IMR-90 (cell line): ENCODE measurements at regions not wholly inside any gene's neighbourhood (a gene's known extent, or its start where the extent isn't known, plus 50 kb on each side); places are given as distances from the start of the nearest gene placed in this dataset.

Experiments used
- ATAC-seq: fragments of 200-7000 bp; cut with Tn5 transposase; 2 replicates; pipeline ENCODE4 v1.9.1; 2020; ENCODE audit warnings: low read depth, mild to moderate bottlenecking, moderate library complexity
- BruUV-seq: library from RNA; stranded (reverse); fragments of 400-500 nt; replicated peaks from 2 replicates; lab custom pipeline; 2021; lab: Mats Ljungman, UMichigan
- CTCF ChIA-PET: fragments of 300-600 bp; formaldehyde crosslinking; extraction: SDS; loops from one replicate; lab custom pipeline; 2021; ENCODE audit warnings: antibody characterized with exemption; lab: Yijun Ruan, JAX
- POLR2A ChIA-PET: fragments of 300-600 bp; sonication (Branson Sonifier 250); formaldehyde crosslinking; loops from one replicate; lab custom pipeline; 2022; ENCODE audit warnings: antibody characterized with exemption; ENCODE audit not compliant: unreplicated experiment; lab: Charles Lee
- DNase-seq: peaks from one replicate; pipeline ENCODE4 v3.0.0; 2013
- H2AFZ ChIP-seq: replicated peaks from 2 replicates; pipeline ENCODE3; 2013; ENCODE audit warnings: low read length, mild to moderate bottlenecking; ENCODE audit not compliant: poor library complexity
- H2AK5ac ChIP-seq: 2 replicates; pipeline ENCODE4 v1.6.1; 2013; ENCODE audit warnings: low read depth, low read length, inconsistent platforms
- H2AK9ac ChIP-seq: replicated peaks from 2 replicates; pipeline ENCODE3; 2013; ENCODE audit warnings: mild to moderate bottlenecking, low read depth, low read length, moderate library complexity; ENCODE audit not compliant: poor library complexity
- H2BK120ac ChIP-seq: 2 replicates; pipeline ENCODE4 v1.6.1; 2013; ENCODE audit warnings: low read depth, low read length, inconsistent platforms
- H2BK15ac ChIP-seq: 3 replicates; pipeline ENCODE4 v1.6.1; 2013; ENCODE audit warnings: low read depth, low read length, inconsistent platforms
- H2BK20ac ChIP-seq: 2 replicates; pipeline ENCODE4 v1.6.1; 2013; ENCODE audit warnings: low read depth, mild to moderate bottlenecking, inconsistent platforms, low read length, moderate library complexity
- H2BK5ac ChIP-seq: 2 replicates; pipeline ENCODE4 v1.6.1; 2013; ENCODE audit warnings: mild to moderate bottlenecking, low read depth, low read length, inconsistent platforms; ENCODE audit not compliant: poor library complexity, severe bottlenecking
- H3K14ac ChIP-seq: replicated peaks from 2 replicates; pipeline ENCODE4 v1.6.1; 2013; ENCODE audit warnings: low read depth, low read length, inconsistent platforms
- H3K18ac ChIP-seq: 2 replicates; pipeline ENCODE4 v1.6.1; 2013; ENCODE audit warnings: low read depth, low read length, control low read depth
- H3K23ac ChIP-seq: 2 replicates; pipeline ENCODE4 v1.6.1; 2013; ENCODE audit warnings: low read depth, low read length, inconsistent platforms
- H3K27ac ChIP-seq: 2 replicates; pipeline ENCODE4 v1.5.1; 2013; ENCODE audit warnings: mild to moderate bottlenecking, control low read depth, low read length; ENCODE audit not compliant: insufficient read depth
- H3K27me3 ChIP-seq: 2 replicates; pipeline ENCODE4 v1.6.1; 2013; ENCODE audit warnings: low read length; ENCODE audit not compliant: control insufficient read depth, insufficient read depth
- H3K36me3 ChIP-seq: 2 replicates; pipeline ENCODE4 v1.6.1; 2013; ENCODE audit warnings: low read length, mixed read lengths; ENCODE audit not compliant: control insufficient read depth, insufficient read depth
- H3K4ac ChIP-seq: 2 replicates; pipeline ENCODE4 v1.6.1; 2013; ENCODE audit warnings: low read depth, low read length, inconsistent platforms
- H3K4me1 ChIP-seq: 2 replicates; pipeline ENCODE4 v1.6.1; 2013; ENCODE audit warnings: low read length, mixed read lengths; ENCODE audit not compliant: control insufficient read depth, insufficient read depth
- H3K4me2 ChIP-seq: 2 replicates; pipeline ENCODE4 v1.6.1; 2013; ENCODE audit warnings: low read depth, mild to moderate bottlenecking, control low read depth, low read length, moderate library complexity
- H3K4me3 ChIP-seq: 2 replicates; pipeline ENCODE4 v1.5.1; 2013; ENCODE audit warnings: low read depth, mild to moderate bottlenecking, control low read depth, low read length, moderate library complexity; ENCODE audit not compliant: insufficient read depth
- H3K56ac ChIP-seq: 2 replicates; pipeline ENCODE4 v1.6.1; 2013; ENCODE audit warnings: low read length, inconsistent platforms; ENCODE audit not compliant: insufficient read depth; ENCODE audit errors: extremely low read depth
- H3K79me1 ChIP-seq, 2 experiments: 2 replicates each; pipeline ENCODE4 v1.6.1; 2013; ENCODE audit warnings: low read length in 2 of 2, inconsistent platforms in 1 of 2, low read depth in 1 of 2
- H3K9ac ChIP-seq: 2 replicates; pipeline ENCODE4 v1.6.1; 2013; ENCODE audit warnings: low read depth, low read length, control low read depth
- H3K9me1 ChIP-seq: 2 replicates; pipeline ENCODE4 v1.6.1; 2013; ENCODE audit warnings: low read length, inconsistent platforms; ENCODE audit not compliant: insufficient read depth
- H3K9me3 ChIP-seq: 2 replicates; pipeline ENCODE4 v1.6.1; 2013; ENCODE audit warnings: low read length; ENCODE audit not compliant: control insufficient read depth, insufficient read depth
- H4K20me1 ChIP-seq: 2 replicates; pipeline ENCODE4 v1.6.1; 2013; ENCODE audit warnings: low read length, inconsistent platforms; ENCODE audit not compliant: insufficient read depth
- H4K5ac ChIP-seq: 2 replicates; pipeline ENCODE4 v1.6.1; 2013; ENCODE audit warnings: mild to moderate bottlenecking, low read depth, low read length, control low read depth
- H4K8ac ChIP-seq, 2 experiments: 2 replicates each; pipeline ENCODE4 v1.6.1; 2013; ENCODE audit warnings: low read depth in 2 of 2, low read length in 2 of 2, control low read depth in 1 of 2, inconsistent platforms in 1 of 2
- H4K91ac ChIP-seq: 2 replicates; pipeline ENCODE4 v1.6.1; 2013; ENCODE audit warnings: low read depth, low read length, inconsistent platforms; ENCODE audit not compliant: insufficient read depth
- BHLHE40 ChIP-seq: fragments of 150-350 bp; IDR thresholded peaks from 2 replicates; pipeline ENCODE4 v1.6.1; 2016; ENCODE audit warnings: mild to moderate bottlenecking, low read depth, low read length
- CTCF ChIP-seq: conservative IDR thresholded peaks from 2 replicates; pipeline ENCODE4 v1.5.1; 2012; ENCODE audit warnings: mild to moderate bottlenecking, low read depth, low read length, improper control_type of control experiment
- ELK1 ChIP-seq: fragments of 150-350 bp; IDR thresholded peaks from 2 replicates; pipeline ENCODE4 v1.6.1; 2016; ENCODE audit warnings: low read depth, mild to moderate bottlenecking, low read length, moderate library complexity, borderline replicate concordance
- MAFK ChIP-seq: IDR thresholded peaks from 2 replicates; pipeline ENCODE4 v1.6.1; 2012; ENCODE audit warnings: low read depth, low read length, improper control_type of control experiment
- MXI1 ChIP-seq: IDR thresholded peaks from 2 replicates; pipeline ENCODE4 v1.6.1; 2012; ENCODE audit warnings: low read depth, mild to moderate bottlenecking, low read length, moderate library complexity, borderline replicate concordance
- NFE2L2 ChIP-seq: fragments of 150-350 bp; IDR thresholded peaks from 2 replicates; pipeline ENCODE4 v1.6.1; 2016; ENCODE audit warnings: low read depth, mild to moderate bottlenecking, low read length
- RAD21 ChIP-seq: IDR thresholded peaks from 2 replicates; pipeline ENCODE4 v1.6.1; 2012; ENCODE audit warnings: low read length, improper control_type of control experiment
- RCOR1 ChIP-seq: IDR thresholded peaks from 2 replicates; pipeline ENCODE4 v1.6.1; 2012; ENCODE audit warnings: mild to moderate bottlenecking, low read length, improper control_type of control experiment; ENCODE audit not compliant: insufficient replicate concordance
- RFX5 ChIP-seq: IDR thresholded peaks from 2 replicates; pipeline ENCODE4 v1.8.0; 2012; ENCODE audit warnings: low read depth, mild to moderate bottlenecking, low read length, moderate library complexity
- SMC3 ChIP-seq: fragments of 150-350 bp; IDR thresholded peaks from 2 replicates; pipeline ENCODE4 v1.6.1; 2016; ENCODE audit warnings: low read depth, mild to moderate bottlenecking, antibody characterized with exemption, low read length, moderate library complexity
- USF2 ChIP-seq: fragments of 150-350 bp; IDR thresholded peaks from 2 replicates; pipeline ENCODE4 v1.6.1; 2017; ENCODE audit warnings: mild to moderate bottlenecking, antibody characterized with exemption, low read length, low read depth
- WGBS, 2 experiments: methylation state at CpG; one replicate each; pipeline versions ENCODE4 v1.1.5 to v1.1.7; 2013; ENCODE audit warnings: missing lambda C conversion rate in 2 of 2; ENCODE audit not compliant: insufficient read length in 1 of 2; ENCODE audit errors: extremely low coverage in 2 of 2; 5-methylcytosine and 5-hydroxymethylcytosine counted together
- dilution Hi-C: fragments of 300-500 bp; cut with HindIII; formaldehyde crosslinking; loops from one replicate; pipeline ENCODE4 v1.14.3; 2018; ENCODE audit warnings: low sequenced_read_pairs; ENCODE audit not compliant: unreplicated experiment
- in situ Hi-C: fragments of 300-500 bp; cut with MboI; formaldehyde crosslinking; loops from 3 replicates; pipeline ENCODE4 v1.14.3; 2019; ENCODE audit warnings: low sequenced_read_pairs, inconsistent platforms, mixed read lengths
- intact Hi-C: fragments of 100-400 bp; cut with micrococcal nuclease; formaldehyde crosslinking; loops from 2 replicates; pipeline ENCODE4 v1.10.0; 2022

GRCh38 chr7:86972072-86972471 lies 87.4 kb downstream of the ELAPOR2 start:
- Histone ChIP-seq H3K4me1 (no peaks in the 10 kb centered on the region), H3K27me3 (no peaks in the 10 kb centered on the region), H3K4me2 (no peak overlapping the region), H3K9me1 (no peaks in the 10 kb centered on the region), H3K14ac (no peak overlapping the region), H4K20me1 (no peaks in the 10 kb centered on the region), H2AK5ac (no peak overlapping the region), H3K9ac (no peak overlapping the region), H2BK5ac (no peak overlapping the region), H4K8ac (no peak overlapping the region), H2BK15ac (no peak overlapping the region), H3K4me3 (no peak overlapping the region), H3K27ac (no peak overlapping the region), H4K91ac (no peak overlapping the region), H3K4ac (no peak overlapping the region), H3K18ac (no peak overlapping the region), H3K36me3 (no peaks in the 10 kb centered on the region), H3K56ac (no peak overlapping the region), H3K23ac (no peak overlapping the region), H4K5ac (no peak overlapping the region), H3K9me3 (no peaks in the 10 kb centered on the region), H2AK9ac (no peak overlapping the region), H3K79me1 (no peaks in the 10 kb centered on the region), H2BK120ac (no peak overlapping the region), H2AFZ (no peak overlapping the region), H2BK20ac (no peak overlapping the region)
- DNase-seq (no peak), ATAC-seq (no peak)
- ChIA-PET CTCF (no interaction called here), POLR2A (no interaction called here)
- BruUV-seq: no TSS peak
- dilution Hi-C loops: no loop called here
- intact Hi-C loops: no loop called here
- TF ChIP-seq RFX5: no peak
- TF ChIP-seq ELK1: no peak
- no peak for TF ChIP-seq CTCF
- no peak for TF ChIP-seq NFE2L2
- TF ChIP-seq BHLHE40: no peak
- TF ChIP-seq USF2: no peak
- TF ChIP-seq MAFK: no peak
- no peak for TF ChIP-seq RCOR1
- no peak for TF ChIP-seq SMC3
- no peak for TF ChIP-seq RAD21
- no peak for TF ChIP-seq MXI1
- 80% methylated on average over 1 of the region's 2 CpGs; no CpG with 5 or more reads in 1 of the 2 experiments for WGBS, 2 experiments
- in situ Hi-C loops: no loop called here
